ENCODE measurements at regions not wholly inside any gene's neighbourhood (a gene's known extent, or its start where the extent isn't known, plus 50 kb on each side); places are given as distances from the start of the nearest gene placed in this dataset.

DNA sequence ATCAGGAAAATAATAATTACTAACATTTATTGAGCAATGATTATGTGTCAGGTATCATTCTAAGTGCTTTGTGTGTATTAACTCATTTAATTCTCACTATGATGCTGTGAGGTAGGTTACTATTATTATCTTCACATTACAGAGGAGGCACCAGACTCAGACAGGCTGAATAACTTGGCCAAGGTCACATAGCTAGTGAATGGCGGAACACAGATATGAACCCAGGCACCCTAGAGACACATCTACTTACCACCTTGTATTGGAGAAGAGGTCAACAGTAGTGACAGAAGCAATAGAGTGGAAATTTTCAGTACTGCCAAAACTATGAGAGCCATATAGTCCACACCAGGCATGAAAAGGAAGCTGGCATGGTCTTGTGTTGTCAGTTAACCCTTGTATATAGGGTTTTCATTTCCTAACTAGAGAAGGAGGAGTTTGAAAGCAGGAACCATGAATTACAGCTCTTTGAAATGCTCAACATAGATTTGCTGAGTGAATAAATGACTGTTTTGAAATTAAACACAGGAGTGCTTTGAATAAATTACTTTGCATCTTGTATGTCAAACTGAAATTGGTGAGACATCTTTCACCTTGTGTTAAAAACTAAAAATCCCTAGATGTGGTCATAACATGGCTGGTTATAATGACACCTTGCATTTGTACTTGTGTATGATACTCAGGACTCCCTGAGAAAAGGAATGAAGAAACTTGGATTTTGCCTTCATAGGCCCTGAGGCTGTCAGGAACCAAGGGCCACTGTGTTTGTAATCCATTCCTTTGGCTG lies 71.8 kb downstream of the RTL9 start:
- no peak for DNase-seq (ENCODE audit: low spot score)

DNA sequence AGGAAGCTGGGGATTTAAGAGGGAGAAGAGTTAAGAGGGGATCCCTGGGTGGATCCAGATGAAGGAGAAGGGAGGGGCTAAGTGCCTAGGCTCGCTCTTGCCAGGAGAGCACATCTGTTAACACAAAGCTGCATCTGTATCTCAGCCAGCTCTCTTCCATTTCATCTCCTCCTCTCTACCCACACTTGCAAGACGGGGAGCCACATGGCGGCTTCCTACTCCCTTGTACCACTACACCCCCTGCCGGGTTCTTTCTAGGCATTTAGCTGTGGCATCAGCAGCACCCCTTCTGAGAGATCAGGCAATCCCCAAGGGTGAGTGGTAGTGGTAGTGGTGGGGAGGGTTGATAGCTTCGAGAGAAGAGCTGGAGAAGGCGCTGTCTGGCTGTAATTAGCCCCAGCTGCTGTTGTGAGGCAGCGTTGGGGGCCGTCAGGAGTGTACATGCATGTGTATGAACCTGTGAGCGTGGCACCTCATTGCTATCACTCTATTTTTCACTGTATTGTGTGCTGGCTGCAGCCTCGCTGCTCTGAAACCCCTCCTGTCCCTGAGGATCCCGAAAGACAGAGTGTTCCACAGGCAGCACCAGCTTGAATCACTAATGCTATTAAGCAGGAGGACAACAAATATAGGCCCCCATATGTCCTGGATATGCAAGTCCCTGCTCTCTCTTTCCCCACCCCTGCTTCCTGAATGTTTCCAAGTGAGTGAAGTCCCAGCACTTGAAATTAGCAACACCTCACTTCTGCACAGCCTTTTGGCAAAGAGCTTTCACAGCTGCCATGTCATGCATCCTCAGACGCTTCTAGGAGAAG lies 73.7 kb downstream of the RTL9 start:
- DNase-seq (ENCODE audit: low spot score), result no peak

DNA sequence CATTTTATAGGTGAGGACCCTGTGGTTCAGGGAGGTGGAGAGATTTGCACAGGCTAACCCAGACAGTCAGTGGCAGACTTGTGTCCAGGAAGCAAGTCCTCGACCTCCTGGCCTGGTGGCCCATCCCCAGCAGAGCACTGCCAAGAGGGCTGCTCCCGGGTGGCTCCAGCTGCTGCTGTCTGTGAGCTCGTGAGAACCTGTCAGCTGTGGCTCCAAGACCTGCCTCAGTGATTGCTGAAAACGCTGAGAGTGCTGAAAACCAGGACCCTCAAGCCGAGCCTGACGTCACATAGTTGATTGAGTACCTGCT lies 74.2 kb downstream of the RTL9 start:
- no peak for DNase-seq (ENCODE audit: low spot score)

DNA sequence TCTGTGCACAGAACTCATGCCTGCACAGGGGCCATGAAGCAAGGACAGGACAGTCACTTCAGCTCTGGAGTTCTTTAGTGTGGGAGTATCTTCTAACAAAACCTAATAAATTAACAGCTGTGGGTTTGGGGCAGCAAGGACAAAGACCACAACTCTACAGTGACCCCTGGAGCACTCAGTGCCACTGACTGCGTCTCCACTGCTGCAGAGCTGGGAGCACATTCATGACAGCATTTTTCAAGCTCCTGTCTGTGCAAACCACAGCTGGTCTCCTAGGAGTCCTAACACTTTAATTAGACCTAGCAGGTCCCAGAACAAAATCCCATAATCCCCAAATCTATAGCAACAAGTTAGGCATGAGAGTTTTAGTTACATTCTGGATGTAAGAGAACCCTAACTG lies 76.5 kb downstream of the RTL9 start:
- DNase-seq (ENCODE audit: low spot score), result no peak

DNA sequence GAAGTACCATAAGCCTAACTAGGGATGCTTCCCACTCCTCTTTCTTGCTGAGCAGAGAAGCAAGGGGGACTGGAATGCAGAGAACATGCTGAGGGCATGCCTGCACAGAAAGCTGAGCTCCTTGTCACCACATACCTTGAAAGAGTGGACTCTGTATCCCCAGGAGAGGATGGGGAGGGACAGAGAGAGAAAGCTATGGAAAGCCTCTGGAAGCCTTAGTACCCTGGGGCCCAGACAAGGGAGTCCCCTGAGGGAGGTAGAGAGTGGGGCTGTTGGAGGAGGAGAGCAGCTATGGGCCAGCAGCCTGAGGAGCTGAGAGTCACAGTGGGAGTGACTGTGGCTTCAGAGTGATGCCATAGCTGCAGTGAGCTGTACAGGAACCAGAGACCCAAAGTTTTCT lies 77.9 kb downstream of the RTL9 start:
- no peak for DNase-seq (ENCODE audit: low spot score)

DNA sequence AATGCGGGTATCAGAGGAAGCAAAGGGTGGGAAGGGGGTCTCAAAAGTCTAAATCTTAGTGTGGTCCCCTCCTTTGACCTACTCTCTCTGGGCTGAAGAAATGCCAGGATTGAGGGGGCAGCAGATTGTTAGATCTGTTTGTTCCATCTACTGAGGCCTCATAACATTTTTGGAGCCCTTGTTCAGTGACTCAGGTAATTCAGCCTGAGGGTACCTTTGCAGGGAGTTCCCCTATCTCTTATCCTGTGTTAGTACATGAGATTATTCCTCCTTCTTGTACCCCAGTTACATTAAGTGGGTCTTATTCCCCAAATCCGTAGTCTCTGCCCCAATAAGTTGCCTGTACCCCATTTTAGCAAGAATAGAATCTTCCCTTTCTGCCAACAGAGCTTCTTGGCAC lies 79.0 kb downstream of the RTL9 start:
- DNase-seq (ENCODE audit: low spot score), result no peak

DNA sequence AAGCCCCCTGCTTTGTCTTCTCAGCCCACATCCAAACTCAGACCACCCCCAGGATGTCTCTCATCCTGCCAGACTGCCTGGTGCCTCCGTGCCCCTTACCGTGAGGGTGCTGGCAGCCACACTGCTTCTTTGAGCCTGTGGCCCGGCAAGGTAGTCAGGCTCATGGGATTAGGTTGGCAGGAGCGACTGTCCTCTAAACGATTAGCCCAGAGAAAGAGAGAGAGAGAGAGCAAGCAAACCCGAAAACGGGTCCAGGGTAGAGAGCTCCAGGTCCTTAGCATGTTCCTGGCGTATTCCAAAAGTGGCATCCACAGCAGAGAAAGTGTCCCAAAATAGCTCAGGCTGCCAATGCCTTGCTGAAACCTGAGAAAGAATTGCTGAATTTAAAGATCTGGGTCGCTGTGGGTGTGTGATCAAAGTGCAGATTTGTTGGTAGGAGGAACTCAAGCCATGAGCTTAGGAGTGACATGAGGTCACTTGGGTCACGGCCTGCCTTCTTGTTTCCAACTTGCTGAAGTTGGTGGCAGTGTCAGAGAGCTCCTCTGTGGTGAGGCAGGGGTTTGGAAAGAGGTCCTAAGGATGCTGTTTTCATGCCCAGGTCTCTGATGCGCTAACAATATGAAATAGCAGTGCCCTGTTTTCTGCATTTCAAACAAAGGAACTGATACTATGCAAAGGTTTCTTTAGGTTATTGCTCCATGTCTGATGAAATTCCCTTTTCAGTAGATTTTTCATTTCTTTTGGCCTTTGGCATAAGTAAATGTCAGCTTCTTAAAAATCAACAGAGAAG lies 81.6 kb downstream of the RTL9 start:
- no peak for DNase-seq (ENCODE audit: low spot score)

DNA sequence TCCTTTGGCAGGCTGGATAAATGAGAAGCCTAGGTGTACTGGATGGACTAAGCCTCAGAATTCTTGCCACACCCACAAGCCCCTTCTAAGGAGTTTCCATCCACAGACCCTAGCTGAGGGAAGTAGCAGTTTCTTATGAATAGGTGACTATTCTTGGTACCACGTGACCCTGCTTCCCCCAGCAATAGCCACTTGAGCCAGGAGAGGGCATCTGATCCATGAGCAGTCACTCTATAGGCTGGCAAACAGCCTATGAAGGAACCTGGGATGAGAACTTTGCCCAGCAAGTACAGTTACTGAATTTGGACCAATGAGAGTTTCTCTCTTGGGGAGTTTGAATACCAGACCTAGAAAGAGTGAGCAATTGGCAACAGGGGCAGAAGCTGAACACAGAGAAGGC lies 84.0 kb downstream of the RTL9 start:
- DNase-seq (ENCODE audit: low spot score), result peak; percentile 55

DNA sequence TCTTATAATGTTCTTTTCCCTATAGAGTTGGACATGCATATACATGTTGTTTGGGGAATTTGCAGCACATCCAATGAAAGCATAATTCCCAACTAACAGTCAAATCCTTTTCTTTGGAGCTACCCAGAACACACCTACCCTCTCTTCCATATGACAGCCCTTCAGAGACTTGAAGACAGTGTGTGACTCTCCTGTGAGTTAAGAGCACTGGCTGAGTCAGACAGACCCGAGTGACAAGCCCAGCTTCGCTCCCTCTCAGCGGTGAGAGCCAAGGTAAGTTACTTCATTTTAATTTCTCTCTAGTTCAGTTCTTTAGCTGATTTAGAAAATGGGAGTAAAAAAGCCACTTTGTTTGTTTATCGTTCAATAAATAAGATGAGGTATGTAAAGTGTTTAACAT lies 86.3 kb downstream of the RTL9 start:
- DNase-seq (ENCODE audit: low spot score), result no peak

DNA sequence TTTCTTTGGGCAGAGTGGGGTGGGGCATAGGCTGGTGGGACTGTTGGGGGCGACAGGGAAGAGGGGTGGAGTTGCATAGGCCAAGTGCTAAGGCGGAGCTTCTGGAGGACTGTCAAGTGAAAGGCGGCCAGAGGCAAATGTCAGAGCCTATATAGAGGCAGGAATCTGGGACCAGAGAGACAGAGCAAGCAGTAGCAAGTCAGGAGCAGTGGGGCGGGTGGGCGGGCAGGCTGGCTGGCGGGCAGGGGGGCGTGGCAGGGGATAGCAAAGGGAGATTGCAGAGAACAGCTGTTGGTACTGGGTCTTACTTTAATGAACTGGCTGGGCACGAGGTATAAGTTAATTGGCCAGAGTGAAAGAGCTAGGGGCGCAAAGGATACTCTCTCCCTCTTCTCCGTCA lies 89.8 kb downstream of the RTL9 start:
- no peak for DNase-seq (ENCODE audit: low spot score)

DNA sequence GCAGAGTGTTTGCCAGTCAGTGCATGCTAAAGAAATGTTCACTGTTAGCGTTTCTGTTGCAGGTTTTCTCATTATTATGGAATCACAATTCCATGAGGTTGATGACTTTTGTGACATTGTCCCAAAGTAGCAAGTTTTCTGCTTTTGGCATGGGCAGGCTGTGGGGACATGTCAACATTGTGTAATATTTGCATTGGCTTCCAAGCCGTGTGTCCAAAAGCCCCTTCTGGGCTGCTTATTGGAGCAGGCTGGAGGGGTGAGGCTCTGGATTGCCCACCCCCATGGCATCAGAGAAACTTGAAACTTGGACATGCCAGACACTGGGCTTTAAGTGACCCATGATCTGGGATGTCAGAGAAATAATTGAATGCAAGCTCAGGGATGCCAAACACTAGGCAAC lies 90.7 kb downstream of the RTL9 start:
- no peak for DNase-seq (ENCODE audit: low spot score)

DNA sequence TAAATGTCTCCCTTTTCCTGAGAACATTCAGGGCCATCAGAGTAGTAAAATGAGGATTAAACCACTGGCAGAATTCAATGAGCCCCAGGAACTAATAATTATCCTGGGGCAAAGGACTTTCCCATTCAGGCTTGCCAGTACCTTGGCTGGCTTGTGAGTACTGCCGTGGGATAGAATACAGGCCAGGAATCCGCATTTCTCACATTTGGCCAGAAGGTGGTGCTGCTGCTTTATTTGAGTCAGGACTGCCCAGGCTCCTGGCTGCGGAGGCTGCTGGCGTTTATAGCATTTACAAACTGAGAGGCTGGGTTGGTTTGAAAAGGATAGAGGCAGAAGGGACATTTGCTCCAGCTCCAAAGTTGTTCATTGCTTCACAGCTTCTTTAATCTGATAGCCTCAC lies 91.4 kb downstream of the RTL9 start:
- peak; percentile 92 for DNase-seq (ENCODE audit: low spot score)

DNA sequence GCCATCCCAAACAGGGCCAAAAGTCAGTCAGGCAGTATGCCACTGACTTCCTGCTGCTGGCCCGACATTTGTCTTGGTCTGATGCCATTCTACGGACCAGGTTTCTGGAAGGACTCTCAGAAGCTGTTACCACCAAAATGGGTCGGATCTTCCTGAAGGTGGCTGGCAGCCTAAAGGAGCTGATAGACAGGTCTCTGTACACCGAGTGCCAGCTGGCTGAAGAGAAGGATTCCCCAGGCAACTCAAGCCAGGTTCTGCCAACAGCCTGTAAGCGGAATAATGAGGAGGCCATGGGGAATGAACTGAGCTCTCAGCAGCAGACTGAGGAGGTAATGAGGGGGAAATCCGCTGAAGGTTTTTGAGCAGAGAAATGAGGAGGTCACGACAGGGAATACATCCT lies 95.7 kb downstream of the RTL9 start:
- no peak for DNase-seq (ENCODE audit: low spot score)

DNA sequence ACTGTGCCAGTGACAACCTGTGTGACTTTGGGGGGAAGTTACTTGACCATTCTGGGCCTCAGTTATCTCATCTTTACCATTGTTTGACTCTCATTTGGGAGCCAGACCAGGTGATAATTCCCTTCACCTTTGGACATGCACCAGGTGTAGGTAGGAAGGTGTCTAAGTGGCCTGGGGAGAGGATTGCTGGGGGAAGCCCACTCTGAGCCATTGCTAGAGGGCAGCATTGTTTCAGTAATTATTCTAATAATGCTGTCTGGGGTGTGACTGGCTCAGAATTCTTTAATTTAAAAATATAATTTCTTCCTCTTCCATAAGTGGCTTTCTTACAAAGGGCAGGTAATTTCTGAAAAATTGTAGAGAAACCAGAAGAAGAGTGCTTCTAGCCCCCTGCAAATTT lies 104.3 kb downstream of the RTL9 start:
- DNase-seq (ENCODE audit: low spot score), result peak; percentile 18

DNA sequence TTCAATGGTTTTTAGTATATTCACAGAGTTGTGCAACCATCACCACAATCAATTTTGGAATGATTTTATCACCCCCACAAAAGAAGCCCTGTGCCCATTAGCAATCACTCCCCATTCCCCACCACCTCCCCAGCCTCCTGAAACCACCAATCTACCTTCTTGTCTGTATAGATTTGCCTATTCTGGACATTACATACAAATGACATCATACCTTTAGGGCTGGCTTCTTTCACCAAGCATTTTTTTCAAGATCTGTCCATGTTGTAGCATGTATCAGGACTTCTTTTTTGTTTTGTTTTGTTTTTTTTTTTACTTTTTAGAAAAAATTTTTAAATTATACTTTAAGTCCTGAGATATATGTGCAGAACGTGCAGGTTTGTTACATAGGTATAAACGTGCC lies 108.1 kb downstream of the RTL9 start:
- no peak for DNase-seq (ENCODE audit: low spot score)

DNA sequence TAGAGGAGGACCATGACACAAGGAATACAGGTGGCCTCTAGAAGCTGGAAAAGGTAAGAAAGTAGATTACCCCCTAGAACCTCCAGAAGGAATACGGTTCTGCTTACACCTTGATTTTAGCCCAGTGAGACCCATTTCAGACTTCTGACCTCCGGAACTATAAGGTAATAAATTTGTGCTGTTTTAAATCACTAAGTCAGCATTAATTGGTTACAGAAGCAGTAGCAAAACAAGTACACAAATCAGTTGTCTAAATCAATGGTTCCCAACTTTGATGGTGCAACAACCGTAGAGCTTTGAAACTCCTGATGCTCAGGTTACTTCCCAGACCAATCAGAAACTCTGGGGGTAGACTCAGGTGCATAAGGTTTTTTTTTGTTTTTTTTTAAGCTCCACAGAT lies 113.6 kb downstream of the RTL9 start:
- no peak for DNase-seq (ENCODE audit: low spot score)

DNA sequence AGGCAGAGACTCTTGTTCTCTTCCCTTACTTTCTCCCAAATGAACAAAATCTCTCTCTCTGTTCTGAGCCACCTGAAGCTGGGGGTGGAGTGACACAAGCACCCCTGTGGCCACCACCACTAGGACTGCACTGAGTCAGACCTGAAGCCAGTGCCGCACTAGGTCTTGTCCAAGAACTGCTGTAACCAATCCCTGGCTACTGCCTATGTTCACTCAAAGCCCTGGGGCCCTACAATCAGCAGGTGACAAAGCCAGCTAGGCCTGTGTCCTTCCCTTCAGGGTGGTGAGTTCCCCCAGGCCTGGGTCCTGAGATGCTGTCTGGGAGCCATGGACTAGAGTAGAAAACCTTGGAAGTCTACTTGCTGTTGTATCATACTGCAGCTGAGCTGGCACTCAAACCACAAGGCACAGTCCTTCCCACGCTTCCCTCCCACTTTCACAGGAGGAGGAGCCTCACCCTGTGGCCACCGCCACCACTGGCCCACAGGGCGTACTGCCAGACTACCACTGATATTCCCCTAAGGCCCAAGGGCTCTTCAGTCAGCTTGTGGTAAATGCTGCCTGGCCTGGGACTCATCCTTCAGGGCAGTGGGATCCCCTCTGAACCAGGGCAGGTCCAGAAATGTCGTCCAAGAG lies 119.1 kb downstream of the RTL9 start:
- DNase-seq (ENCODE audit: low spot score), result peak; percentile 7

DNA sequence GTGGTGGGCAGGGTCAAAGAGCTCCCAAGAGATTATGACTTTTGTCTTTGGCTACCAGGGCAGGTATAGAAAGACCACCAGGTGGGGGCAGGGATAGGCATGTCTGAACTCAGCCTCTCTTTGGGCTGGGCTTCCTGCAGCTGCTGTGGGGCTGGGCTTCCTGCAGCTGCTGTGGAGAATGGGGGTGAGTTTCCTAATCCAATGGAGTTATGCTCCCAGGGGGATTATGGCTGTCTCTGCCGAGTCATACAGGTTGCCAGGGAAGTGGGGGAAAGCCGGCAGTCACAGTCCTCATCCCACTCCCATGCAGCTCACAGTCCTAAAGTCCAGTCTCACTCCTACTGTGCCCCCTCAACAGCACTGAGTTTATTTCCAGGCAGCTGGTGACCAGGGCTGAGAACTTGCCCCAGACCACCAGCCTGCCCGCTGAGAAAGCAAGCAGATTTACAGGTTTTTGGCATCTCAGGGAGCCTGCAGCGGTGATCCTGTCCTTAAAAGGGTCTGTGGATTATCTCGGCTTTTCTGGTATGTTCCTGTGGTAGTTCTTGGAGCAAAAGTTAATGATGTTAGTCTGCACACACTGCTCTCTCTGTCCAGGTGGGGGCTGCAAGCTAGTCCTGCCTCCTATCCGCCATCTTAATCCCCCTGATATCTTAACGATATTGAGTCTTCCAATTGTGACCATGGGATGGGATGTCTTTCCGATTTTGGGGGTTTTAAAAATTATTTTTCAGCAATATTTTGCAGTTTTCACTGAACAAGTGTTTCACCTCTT lies 133.4 kb downstream of the RTL9 start:
- no peak for DNase-seq (ENCODE audit: low spot score)

DNA sequence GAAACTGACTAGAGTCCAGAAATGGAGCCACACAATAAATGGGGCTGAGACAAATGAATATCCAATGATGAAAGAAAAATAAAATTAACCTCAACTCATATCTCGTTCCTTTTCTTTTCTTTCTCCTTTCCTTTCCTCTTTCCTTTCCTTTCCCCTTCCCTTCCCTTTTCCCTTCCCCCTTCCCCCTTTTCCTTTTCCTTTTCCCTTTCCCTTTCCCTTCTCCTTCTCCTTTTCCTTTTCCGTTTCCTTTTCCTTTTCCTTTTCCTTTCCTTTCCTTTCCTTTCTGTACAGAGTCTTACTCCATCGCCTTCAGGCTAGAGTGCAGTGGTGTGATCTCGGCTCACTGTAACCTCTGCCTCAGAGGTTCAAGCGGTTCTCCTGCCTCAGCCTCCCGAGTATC lies 146.3 kb downstream of the RTL9 start:
- no peak for DNase-seq (ENCODE audit: low spot score)

DNA sequence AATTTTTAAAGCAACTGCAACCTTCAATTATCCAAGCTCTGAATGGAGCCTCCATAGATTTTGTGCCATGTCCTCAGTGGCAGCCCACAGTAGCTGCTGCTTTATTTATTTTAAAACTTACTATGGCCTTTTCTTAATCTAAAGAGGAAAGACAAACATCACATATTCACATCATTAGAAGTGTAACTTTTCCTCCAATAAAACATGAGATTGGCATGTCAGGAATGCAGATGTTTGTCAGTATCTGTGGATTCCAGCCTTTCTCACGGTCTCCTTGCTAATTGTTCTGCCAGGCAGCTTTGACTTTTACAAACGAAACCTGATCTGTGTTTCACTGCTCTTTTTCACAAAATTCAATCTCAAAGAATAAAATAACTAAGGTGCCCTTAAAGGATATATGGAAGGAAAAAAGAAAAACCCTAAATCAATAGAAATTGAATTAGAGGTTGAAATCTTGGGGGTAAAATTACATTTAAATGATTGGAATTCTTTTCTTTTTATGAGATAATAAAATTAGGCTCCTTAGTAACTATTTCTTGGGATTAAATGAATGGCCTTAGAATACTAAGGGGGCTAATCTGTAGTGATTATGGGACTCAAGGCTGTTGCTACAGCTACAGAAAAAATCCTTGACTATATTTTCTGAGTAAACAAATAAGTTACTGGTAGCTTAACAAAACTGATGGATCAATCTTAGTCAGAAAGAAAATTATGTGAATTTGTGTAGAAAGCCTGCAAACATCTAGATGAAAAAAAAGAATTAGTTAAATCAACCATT lies 151.3 kb downstream of the RTL9 start:
- no peak for DNase-seq (ENCODE audit: low spot score)

DNA sequence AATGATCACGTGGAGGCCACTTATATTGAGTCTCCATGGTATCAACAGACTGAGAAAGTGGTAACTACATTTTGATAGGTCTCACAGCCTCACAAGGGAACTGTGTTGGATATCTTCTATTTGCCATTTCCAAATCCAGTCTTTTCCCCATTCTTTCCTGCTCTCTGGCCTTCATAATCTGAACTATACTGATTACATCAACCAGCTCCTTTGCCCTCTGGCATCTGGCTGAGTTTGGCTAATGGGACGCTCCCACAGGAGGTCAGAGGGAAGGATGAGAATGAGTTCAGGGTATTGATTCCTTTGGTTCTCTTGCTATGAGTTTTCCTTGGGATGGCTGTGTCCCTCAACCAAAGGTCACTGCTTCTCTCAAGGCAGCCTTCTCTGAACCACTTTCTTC lies 152.6 kb downstream of the RTL9 start:
- DNase-seq (ENCODE audit: low spot score), result no peak

Data from HT-29 (cell line).